Transverse colon (tissue), 3 donors: ENCODE measurements at regions not wholly inside any gene's neighbourhood (a gene's known extent, or its start where the extent isn't known, plus 50 kb on each side); places are given as distances from the start of the nearest gene placed in this dataset.

Experiments used
- CTCF ChIP-seq, 5 experiments: fragments of 200-600 bp in 3 of 5; fragments of 450-650 bp in 2 of 5; sonication (generic) in 3 of 5; IDR thresholded peaks; 1 replicate in 2 of 5; 2 replicates in 3 of 5; pipeline ENCODE4 v1.5.1; 2016 to 2017; ENCODE audit warnings: antibody characterized with exemption in 5 of 5, inconsistent platforms in 3 of 5, mild to moderate bottlenecking in 2 of 5, moderate library complexity in 1 of 5
- EP300 ChIP-seq: sonication (generic); formaldehyde crosslinking; IDR thresholded peaks from one replicate; pipeline ENCODE4 v1.6.1; 2017; ENCODE audit warnings: antibody characterized with exemption, low read depth

GRCh38 chr4:145375416-145375815, 106.2 kb upstream of the SMAD1 start:
- TF ChIP-seq CTCF (IDR thresholded peaks at IDR 0.05) (no peak), EP300 (no peak)
